GM21528 (cell line): ENCODE measurements at regions not wholly inside any gene's neighbourhood (a gene's known extent, or its start where the extent isn't known, plus 50 kb on each side); places are given as distances from the start of the nearest gene placed in this dataset.
"Not testable (repeated sequence)": the region's sequence is repeated elsewhere in the genome, so short reads cannot be mapped to it uniquely, and the experiment has no call there.

Source experiments
- ATAC-seq: cut with Tn5 transposase; IDR thresholded peaks from one replicate; pipeline ENCODE4 v1.9.1; 2021; ENCODE audit warnings: mild to moderate bottlenecking, moderate library complexity; ENCODE audit not compliant: unreplicated experiment, low FRiP score

DNA sequence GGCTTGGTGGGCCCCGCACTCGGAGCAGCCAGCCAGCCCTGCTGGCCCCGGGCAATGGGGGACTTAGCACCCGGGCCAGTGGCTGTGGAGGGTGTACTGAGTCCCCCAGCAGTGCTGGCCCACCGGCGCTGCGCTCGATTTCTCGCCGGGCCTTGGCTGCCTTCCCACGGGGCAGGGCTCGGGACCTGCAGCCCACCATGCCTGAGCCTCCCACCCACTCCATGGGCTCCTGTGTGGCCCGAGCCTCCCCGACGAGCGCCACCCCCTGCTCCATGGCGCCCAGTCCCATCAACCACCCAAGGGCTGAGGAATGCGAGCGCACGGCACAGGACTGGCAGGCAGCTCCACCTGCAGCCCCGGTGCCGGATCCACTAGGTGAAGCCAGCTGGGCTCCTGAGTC is 202.2 kb downstream of the ZC3H11B start:
- ATAC-seq = not testable (repeated sequence)

DNA sequence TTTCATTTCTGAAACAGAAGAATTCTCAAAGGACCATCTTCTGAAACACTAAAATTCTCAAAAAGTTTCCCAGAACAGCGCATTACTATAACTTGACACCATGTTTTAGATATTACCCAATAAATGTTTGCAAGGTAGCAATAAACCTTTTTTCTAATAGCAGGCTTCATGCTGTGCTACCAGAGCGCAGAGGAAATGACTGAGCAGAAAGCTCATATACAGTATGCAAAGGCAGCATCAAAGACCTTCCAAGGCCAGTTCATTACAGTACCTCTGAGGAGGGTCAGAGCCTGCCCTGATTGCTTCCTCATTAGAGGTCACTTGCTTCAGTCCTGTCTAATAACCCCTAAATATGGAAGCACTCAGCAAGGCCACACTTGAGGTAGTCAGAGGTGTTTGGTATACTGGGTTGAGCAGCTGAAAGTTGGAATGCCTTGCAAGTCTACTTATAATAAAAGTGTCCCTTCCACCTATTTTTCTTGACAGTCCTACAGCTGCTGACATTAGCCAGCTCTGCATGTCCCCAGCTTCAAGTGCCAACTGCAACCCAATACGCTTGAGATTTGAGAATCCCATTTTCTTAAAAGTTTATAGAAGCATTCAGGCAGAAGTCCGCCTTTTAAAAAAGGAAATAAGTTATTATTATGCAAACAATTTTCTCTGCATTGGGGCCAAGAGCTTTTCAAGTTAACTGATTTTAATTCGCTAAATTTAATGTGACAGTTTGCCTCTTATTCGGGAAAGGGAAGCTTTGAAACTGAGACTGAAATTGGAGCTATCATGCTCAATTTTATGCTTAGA is 207.2 kb downstream of the ZC3H11B start:
- no peak for ATAC-seq

DNA sequence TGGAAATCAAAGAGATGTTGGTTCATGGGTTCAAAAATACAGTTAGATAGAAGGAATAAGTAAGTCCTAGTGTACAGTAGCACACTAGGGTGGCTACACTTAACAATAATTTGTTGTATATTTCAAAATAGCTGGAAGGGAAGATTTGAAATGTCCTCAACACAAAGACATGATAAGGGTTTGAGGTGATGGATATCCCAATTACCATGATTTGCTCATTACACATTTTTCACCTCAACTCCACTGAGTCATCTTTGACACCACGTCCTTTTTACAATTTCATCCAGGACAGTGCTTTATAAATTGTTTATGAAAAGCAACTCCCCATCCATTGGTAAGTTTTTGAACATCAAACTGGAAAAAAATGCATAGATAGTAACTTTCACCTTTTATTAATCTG is 208.3 kb downstream of the ZC3H11B start:
- no peak for ATAC-seq

DNA sequence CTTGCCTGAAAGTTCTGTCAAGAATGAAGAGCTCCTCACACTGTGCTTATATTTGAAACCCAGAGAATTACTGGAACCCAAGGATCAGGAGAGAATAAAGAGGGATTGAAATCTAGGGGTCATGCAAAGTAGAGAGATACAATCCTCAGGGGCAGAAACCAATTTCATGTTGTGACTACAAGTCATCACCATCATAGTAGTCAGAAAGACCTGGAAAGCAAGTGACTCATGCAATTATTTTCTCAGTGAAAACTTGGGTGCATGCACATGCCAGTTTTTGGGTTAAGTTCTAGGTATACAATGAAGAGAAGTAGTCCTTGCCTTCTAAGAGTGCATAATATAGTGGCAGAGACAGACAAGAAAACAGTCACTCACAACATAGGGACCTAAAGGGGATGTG is 210.0 kb downstream of the ZC3H11B start:
- no peak for ATAC-seq

DNA sequence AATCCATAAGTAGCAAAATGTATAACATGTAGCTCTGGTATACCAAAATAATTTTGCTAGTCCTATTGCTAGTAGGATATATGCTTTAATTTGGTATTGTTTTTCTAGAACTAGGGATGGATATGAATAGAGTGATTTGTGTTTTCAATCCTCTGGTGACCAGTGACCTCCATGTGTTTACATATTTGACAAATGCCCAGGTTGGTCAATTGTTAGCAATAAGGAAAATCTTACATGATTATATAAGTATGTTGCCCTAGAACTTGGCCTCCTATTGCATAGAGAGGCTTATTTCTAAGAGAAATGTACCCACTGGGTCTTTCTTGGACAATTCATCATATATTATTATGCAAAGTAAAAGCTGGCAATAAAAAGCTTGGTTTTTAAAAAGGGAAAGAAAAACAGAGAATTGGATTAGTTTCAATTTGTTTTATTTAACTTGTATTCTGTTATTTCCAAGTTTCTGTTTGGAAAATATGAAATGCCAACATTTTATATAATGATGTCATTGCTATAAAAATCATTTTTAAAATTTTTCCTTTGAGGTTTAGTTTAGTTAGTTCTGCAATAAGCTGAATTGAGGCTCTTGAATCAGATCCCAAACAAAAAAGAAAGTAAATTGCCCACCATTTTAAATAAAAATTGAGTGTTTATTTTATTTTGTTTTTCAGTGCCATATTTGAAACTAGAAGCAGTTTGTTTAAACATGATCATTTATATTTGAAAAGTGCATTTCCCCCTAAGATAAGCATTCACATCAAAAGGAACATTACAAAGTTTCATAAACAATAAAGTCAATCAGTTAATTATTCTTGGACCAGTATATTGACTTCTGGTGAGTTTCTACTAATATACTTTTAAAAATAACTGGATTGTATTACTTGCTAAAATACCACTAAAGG is 210.9 kb downstream of the ZC3H11B start:
- no peak for ATAC-seq

DNA sequence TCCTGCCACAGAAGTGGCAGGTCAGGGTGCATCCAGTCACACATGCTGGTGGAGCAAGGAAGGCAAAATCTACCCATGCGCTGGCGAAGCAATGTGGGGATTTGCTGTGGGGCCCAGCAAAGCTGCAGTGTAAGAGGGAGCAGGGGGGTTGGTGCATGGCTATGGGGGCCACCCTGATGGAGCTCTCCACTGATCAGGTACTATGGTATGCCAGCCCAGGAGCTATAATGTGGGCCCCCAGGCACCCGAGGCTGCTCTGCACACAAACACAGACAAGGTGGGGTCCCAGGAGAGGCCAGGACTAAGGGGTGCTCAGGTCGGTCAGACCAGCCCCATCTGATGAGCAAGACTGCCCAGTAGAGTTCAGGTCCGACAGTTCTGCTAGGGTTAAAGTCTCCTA is 213.5 kb downstream of the ZC3H11B start:
- ATAC-seq = no peak

DNA sequence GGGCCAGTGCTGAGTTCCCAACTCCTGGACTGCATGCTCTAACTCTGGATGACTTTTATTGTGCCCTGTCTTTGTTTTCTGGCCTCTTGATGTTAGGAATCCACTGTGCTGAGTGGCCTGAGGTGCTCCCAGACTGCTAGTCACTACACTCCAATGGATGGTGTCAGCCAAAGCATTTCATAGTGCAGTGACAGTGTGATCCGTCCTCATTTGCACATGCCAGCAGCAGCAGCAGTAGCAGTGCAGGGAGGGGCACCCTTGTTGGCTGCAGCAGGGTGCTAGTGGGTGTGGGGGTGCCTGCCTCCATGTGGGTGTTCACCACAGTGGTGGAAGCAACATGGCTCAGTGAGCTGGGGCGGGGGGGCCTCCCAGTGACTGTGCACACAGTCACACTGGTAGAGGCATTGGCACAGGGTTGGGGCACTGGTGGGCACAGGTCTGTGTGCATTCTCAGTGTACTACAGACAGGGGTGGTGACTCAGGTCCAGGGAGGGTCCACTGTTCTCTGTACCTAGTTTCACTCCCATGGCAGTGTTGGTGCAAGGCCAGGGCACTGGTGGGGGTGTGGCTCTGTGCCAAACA is 214.0 kb downstream of the ZC3H11B start:
- no peak for ATAC-seq

DNA sequence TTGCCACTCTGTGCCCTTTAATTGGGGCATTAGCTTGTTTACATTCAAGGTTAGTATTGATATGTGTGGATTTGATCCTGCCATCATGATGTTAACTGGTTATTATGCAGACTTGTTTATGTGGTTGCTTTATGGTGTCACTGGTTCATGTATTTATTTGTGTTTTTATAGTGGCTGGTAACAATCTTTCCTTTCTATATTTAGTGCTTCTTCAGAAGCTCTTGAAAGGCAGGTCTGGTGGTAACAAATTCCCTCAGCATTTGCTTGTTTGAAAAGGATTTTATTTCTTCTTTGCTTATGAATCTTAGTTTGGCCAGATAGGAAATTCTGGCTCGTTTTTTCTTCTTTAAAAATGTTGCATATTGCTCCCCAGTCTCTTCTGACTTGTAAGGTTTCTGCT is 215.4 kb downstream of the ZC3H11B start:
- ATAC-seq = no peak

DNA sequence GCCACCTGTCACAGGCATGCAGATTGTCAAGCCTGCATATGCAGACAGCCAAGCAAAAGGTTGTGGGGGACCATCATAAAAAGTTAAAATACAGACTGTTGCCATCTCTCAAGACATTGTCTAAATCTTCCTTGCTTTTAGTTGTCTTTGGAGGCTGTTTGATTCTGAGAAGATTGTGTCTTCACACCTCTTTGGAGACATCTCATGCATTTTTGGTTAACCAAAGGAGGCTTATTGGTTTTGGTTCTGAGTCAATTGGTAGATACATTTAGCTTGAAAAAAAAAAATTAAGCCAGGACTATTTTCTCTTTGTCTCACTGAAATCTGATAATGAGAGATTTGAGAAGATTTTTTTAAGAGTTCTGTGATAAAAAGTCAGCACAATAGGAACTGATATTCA is 217.6 kb downstream of the LYPLAL1 start:
- no peak for ATAC-seq

DNA sequence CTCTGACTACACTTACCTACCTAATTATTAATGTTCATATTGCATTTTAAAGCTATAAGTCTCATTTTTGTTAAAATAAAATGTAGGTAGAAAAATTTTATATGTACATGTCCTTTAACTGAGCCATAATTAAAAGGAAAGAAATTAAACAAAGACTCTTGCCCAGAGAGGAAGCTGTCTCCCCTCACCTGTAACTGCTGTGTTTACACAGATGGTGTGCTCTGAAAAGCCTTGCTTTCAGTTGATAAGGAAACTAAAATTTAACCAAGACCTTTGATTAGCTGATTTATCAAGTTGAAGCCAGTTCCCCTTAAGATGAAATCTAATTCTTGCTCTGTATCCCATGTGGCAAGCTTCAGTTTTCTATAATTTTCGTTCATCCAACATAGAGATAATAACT is 213.5 kb downstream of the LYPLAL1 start:
- ATAC-seq = no peak

DNA sequence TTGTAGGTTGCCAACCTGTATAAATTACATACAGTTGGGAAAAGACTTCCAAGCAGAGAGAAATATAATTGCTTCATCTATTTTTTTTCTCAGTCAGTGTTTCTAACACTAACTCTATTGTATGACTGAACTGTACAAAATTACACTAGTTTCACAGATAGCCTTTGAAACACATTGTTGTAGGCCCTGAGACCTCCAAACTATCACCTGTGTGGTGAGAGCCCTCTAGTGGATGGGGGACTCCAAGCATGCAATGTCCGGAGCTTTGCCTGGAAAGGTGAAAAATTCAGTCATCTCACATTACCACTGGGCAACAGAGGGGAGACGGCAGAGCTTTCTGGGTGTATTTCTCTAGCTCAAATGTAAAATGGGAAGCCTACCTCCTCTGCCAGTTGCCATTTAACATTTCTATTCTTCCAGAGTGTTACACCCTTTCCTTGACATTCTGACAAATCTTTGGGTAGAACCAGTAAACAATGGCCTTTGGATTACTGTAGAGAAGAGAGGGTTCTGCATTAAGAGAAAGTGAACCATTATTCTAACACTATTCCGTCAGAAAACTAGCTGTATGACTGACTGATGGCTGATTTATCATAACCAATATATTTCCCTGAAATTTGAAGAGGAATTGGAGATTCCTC is 212.2 kb downstream of the LYPLAL1 start:
- ATAC-seq = peak; percentile 87

DNA sequence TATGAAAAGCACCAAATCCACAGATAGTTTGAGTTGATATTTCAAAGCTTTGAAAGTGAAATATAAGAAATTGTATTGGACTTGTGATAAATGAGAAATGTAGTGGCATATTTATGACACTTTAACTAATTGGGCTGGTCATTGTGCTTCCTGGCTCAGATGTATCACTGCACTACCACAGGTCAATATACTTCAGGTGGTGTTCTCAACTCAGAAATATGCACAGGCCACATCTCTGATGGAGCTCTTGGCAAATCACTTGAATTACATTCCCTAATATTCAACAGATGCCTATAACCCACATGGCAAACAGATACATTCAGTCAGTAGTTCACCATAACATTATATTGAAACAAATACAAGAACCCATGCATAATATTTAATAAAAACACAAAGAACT is 209.6 kb downstream of the LYPLAL1 start:
- ATAC-seq = no peak

DNA sequence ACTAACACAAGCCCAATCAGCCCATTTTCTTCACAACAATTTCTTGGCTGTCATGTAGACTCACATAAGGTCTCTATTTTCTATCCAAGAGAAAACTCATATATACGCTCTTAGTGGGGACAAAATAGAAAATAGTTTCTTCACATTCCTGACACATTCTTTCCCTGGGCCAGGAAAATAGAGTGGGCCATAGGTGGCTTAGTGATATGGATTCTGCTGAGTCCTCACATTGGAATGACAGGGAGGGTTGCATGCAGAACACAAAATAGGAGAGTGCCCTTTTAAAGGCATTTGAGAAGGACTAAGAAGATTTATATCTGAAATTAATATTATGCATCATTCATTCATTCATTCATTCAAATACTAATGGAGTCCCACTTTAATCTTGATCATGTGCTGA is 207.7 kb downstream of the LYPLAL1 start:
- ATAC-seq = no peak

DNA sequence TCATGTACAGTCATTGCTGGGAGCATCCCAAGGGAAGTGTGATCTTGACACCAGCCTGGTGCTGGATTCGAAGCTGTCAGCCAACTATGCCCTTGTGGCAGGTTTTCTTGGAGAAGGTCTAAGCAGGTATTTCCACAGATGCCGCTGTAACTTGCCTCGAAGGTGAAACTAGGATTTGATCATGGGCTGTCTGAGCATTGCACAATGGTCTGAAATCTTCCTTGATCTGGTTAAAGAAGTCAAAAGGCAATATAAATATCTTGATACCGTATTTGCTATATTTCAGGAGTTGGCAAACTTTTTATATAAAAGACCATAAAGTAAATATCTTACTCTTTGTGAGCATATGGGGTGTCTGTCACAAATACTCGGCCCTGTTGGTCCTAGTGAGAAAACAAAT is 206.8 kb downstream of the LYPLAL1 start:
- no peak for ATAC-seq

DNA sequence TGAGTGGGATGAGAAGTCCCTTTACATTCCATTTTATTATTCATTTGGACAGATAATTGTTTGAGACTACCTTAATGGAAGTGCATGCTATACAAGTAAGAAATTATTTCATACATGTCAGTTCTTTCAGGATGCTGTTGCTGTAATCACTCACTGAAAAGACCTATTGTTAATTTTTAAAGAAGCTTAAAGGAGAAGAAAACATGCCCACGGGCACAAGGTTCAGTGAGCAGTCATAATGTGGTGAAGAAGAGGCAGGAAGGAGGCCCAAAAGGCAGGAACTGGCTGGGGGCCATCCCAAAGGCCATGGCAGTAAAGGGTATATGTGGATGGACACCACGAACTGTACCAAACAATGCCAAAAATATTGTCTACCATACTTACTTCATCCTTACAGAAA is 206.0 kb downstream of the LYPLAL1 start:
- no peak for ATAC-seq

DNA sequence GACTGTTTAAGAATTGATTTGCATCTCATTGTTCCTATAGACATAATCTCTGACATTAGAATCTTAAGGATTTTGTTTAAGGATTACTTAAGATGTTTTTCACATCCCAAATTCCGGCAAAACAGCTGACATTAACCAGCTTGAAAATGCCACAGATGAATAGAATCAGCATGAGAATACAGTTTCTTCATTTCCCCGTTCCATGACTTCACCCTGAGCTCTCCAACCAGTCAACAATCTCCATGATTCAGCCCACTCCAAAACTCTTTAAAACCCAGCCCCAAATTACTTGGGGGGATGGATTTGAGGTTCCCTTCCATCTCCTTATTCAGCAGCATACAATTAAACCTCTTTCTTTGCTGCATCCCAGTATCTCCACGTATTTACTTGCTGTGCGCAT is 201.0 kb downstream of the LYPLAL1 start:
- ATAC-seq = no peak

DNA sequence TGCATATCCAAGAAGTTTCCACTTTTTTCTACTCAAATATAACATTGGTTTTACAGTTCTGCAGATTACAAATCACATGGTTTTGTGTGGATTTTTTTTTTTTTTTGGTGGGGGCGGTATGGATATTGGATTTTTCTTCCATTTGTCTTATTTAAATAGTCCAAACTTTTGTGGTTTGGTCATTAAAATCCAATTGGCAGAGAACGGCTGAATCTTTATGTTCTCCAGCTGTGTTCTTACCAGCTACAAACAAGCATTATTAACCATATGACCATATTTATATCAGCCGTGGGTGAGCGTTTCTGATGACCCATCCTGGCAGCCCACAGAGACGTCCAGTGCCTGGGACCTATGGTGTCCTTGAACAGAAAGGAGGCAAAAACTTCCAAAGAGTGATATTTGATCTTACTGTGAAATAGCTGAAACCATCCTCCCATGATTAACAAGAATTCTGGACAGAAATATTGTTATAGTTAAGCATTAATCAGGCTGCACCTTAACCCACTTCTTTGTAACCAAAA is 200.4 kb downstream of the LYPLAL1 start:
- ATAC-seq = no peak

DNA sequence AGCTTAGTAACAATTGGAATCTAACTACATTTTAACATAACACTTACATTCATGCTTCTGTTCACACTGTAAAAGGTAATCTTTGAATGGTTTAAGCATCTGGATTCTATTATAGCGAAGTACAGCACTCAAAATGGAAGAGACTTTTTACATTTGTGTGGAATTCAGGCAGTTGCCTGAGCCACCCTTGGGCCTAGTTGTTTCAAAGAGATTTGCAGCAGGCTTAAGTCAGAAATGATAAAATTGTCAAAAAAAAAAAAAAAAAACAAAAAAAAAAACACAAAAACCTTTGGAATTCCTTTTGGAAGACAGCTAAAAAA is 199.9 kb downstream of the LYPLAL1 start:
- ATAC-seq = no peak

DNA sequence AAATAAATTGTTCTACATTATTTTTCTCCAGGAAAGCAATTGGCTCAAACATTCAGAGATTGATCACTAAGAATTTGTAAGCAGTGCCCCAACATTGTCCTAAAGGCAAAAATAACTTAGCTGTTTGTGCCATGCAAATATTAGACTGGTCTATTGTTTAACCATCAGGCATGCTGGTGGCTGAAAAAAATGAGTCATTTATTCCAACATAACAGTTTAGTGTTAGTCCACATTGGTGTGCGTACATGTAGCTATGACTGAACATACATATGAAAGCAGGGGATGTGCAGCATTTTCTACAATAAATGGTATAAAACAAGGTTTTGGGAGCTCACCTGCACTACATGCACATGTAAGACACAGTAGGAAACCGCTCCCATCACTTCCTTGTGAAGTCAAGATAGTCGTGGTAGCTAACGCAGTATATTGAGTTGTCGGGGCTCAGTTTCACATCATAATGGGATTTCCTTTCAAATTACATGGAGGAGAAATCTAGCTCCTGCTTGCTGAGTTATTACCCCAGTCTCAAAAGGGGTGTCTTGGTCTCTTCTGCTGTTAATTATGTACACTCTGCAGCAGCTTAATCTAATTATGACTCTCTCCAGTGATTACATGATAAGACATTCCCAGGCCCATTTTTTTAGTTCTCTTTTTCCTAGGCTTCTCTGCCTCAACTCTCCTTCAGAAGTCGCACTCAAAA is 199.4 kb downstream of the LYPLAL1 start:
- no peak for ATAC-seq

DNA sequence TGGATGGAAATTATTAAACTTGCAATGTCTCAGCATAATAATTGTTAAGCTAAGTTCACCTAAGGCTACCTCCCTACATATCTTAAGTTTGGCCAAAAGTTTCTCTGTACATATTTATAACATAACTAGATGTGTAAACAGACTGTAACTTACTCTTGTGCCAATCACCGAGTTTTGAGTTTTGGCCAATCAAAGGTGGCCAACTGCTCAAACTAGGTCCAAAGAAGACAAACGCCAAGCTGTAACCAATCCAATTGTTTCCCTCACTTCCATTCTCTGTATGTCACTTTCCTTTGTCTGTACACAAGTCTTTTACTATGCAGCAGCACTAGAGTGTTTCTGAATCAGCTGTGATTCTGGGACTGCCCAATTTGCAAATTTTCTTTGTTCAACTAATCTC is 197.8 kb downstream of the LYPLAL1 start:
- no peak for ATAC-seq
